ENCODE measurements at regions not wholly inside any gene's neighbourhood (a gene's known extent, or its start where the extent isn't known, plus 50 kb on each side); places are given as distances from the start of the nearest gene placed in this dataset.

- no peak for DNase-seq (ENCODE audit: low read depth)
- TF ChIP-seq, protein P1, sequence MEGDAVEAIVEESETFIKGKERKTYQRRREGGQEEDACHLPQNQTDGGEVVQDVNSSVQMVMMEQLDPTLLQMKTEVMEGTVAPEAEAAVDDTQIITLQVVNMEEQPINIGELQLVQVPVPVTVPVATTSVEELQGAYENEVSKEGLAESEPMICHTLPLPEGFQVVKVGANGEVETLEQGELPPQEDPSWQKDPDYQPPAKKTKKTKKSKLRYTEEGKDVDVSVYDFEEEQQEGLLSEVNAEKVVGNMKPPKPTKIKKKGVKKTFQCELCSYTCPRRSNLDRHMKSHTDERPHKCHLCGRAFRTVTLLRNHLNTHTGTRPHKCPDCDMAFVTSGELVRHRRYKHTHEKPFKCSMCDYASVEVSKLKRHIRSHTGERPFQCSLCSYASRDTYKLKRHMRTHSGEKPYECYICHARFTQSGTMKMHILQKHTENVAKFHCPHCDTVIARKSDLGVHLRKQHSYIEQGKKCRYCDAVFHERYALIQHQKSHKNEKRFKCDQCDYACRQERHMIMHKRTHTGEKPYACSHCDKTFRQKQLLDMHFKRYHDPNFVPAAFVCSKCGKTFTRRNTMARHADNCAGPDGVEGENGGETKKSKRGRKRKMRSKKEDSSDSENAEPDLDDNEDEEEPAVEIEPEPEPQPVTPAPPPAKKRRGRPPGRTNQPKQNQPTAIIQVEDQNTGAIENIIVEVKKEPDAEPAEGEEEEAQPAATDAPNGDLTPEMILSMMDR (IDR thresholded peaks at IDR 0.05; ENCODE audit: insufficient read depth, low read length): no peak
- H3K4me3 ChIP-seq (ENCODE audit: low read depth, low read length): no peak overlapping the region
Measured at GRCh38 chr12:90501412-90501811, 453.6 kb downstream of the CCER1 start.

GRCh38 chr12:90499795-90500194 is 455.2 kb downstream of the CCER1 start:
- TF ChIP-seq, protein P1 (IDR thresholded peaks at IDR 0.05; ENCODE audit: insufficient read depth, low read length): no peak
- H3K4me3 ChIP-seq (ENCODE audit: low read depth, low read length): no peak overlapping the region
- DNase-seq (ENCODE audit: low read depth): no peak

- TF ChIP-seq, protein P1 (IDR thresholded peaks at IDR 0.05; ENCODE audit: insufficient read depth, low read length): no peak
- DNase-seq (ENCODE audit: low read depth): no peak
- no peak overlapping the region for H3K4me3 ChIP-seq (ENCODE audit: low read depth, low read length)
Measured at GRCh38 chr12:90497923-90498545, 456.9 kb downstream of the CCER1 start.

DNA sequence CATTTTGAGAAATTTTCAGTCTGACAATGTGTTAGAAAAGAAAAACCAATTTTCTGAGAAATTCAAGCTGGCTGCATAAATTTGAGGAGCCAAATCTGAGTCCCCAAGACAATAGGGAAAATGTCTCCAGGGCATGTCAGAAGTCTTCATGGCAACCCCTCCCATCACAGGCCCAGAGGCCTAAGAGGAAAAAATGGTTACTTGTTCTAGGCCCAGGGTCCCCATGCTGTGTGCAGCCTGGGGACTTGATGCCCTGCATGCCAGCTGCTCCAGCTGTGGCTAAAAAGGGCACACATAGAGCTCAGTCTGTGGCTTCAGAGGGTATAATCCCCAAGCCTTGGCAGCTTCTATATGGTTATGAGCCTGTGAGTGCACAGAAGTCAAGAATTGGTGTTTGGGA is 464.6 kb downstream of the CCER1 start:
- TF ChIP-seq, protein P1 (IDR thresholded peaks at IDR 0.05; ENCODE audit: insufficient read depth, low read length): no peak
- H3K4me3 ChIP-seq (ENCODE audit: low read depth, low read length): no peak overlapping the region
- DNase-seq (ENCODE audit: low read depth): no peak

DNA sequence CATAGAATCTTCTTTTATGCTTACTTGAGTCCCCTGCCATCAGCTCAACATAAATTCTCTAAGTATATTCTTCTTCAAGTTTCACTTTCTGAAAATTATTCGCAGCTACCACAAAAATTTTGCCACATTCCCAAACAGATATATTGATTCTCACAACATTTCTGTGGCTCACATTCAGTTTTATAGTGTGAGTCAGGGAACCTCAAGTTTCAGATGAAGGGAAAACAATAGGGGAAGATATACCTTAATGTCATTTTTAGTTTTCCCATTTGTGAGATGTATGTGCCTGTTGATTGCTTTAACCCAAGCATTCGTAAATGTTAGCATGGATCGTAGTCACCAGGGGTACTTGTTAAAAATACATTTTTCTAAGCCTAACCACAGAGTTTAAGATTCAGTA is 465.8 kb downstream of the CCER1 start:
- TF ChIP-seq, protein P1 (IDR thresholded peaks at IDR 0.05; ENCODE audit: insufficient read depth, low read length): no peak
- H3K4me3 ChIP-seq (ENCODE audit: low read depth, low read length): no peak overlapping the region
- DNase-seq (ENCODE audit: low read depth): no peak

- DNase-seq (ENCODE audit: low read depth): no peak
- TF ChIP-seq, protein P1 (IDR thresholded peaks at IDR 0.05; ENCODE audit: insufficient read depth, low read length): no peak
- H3K4me3 ChIP-seq (ENCODE audit: low read depth, low read length): no peak overlapping the region
Measured at GRCh38 chr12:90485560-90485959, 469.4 kb downstream of the CCER1 start.

DNA sequence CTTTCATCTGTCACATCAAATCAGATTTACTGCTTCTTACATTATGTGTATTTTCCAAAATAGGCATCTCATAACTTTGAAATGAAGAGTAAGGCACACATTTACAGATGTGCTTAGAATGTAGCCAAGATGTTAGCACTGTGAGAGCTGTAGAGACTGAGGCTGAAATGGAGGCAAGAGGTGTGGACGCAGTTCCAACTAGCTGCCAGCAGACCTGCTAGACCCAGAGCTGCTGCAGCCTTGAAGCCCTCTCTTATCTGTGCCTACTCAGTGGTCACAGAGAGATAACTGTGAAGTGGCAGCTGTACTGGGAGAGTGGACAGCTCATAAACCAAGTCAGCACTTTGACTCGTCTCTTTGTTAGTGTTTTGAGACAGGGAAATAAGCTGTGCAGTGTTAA is 470.9 kb downstream of the CCER1 start:
- H3K4me3 ChIP-seq (ENCODE audit: low read depth, low read length): no peak overlapping the region
- DNase-seq (ENCODE audit: low read depth): no peak
- TF ChIP-seq, protein P1 (IDR thresholded peaks at IDR 0.05; ENCODE audit: insufficient read depth, low read length): no peak
